Right renal pelvis (tissue), 4 donors: ENCODE measurements at regions not wholly inside any gene's neighbourhood (a gene's known extent, or its start where the extent isn't known, plus 50 kb on each side); places are given as distances from the start of the nearest gene placed in this dataset.

ENCODE experiments used
- DNase-seq, 4 donors: peaks; one replicate each; pipeline ENCODE4 v3.0.0-alpha.2; 2013; ENCODE audit warnings: low read depth in 4 of 4, low spot score in 3 of 4, missing footprints in 1 of 4

- no peak for DNase-seq
Observed at GRCh38 chr20:59376109-59376841, 75.9 kb downstream of the EDN3 start.

DNA sequence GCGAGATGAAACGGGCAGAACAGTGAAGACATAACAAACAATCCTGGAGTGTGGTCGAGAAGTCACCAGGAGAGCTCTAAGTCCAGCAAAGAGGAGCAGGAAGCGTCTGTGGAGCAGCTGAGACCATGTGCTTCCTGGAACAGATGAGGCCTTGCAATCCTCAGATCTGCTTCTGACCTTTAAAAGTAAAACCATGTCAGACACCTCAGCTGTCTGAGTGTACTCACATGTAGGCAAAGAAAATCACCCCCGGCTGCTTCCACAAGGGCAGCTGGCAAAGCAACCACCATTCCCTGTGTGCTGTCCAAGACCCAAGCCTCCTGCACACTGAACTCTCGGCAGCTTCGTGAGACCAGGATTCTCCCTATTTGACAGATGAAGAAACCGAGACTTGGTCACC is 76.6 kb downstream of the EDN3 start:
- DNase-seq, result no peak

- DNase-seq, result no peak
Observed at GRCh38 chr20:59377842-59378241, 77.4 kb downstream of the EDN3 start.

GRCh38 chr20:59378396-59378795 is 78.0 kb downstream of the EDN3 start:
- no peak for DNase-seq

DNA sequence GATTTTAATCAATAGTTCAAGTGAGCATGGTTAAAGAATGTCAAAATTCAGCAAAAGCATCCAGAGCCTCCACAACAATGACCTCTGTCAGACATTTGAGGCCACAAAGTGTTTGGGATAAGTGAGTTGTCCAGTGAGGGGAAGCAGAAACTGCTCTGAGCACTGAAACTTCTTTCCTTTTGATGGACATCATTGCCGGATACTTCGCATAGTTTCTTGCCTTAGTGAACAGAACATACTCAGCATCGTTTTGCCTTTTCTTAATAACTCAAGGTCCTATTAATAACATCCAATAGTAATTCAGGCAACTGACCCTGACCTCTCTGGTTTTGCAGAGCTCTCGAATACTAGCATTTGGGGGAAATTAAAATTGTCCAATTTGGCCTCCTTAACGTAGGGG is 78.6 kb downstream of the EDN3 start:
- no peak for DNase-seq

DNA sequence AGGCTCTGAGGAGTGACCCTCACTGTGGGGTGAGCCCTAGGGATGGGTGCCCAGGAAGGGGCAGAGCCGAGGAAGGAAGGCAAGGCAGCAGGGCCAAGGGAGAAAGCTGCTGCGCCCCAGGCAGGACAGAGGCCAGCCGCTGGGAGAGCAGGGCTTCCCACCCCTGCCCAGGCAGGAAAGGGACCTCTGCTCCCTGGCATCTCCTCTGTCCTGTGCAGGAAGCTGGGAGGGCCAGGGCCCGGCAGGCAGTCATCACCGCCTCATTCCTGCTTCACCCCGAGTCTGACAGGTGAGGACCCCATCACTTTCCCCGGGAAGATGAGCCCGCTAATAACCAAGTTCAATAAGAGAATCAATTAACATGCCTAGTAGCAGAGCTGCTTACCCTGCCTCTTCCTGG is 81.3 kb downstream of the EDN3 start:
- DNase-seq, result no peak

DNA sequence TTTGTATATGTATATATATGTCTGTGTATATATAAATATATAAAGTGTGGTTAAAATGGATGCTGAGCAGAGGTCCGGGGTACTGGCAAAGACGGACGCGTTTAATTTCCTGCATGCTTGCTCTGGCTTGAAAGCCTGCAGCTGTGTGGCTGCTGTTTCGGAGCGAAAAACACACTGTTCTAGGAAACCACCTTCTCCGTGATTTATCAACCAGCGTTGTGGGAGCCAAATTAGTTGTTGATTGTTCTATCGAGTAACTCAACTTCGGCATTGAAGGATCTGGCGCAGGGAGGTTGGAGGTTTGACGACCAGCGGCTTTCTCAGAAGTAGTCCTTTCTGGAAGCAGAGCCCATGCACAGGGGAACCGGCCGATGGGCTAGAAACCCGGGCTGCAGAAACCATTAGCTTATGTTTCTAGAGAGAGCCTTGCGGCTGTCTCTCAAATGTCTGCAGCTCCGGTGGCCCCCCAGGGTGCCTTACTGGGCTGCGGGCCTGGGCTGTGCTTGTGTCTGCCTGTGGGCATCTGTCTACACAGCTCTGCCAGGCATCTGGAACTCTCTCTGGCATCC is 81.8 kb downstream of the EDN3 start:
- DNase-seq, result no peak

- DNase-seq, result no peak
Observed at GRCh38 chr20:59382907-59383306, 82.5 kb downstream of the EDN3 start.

DNA sequence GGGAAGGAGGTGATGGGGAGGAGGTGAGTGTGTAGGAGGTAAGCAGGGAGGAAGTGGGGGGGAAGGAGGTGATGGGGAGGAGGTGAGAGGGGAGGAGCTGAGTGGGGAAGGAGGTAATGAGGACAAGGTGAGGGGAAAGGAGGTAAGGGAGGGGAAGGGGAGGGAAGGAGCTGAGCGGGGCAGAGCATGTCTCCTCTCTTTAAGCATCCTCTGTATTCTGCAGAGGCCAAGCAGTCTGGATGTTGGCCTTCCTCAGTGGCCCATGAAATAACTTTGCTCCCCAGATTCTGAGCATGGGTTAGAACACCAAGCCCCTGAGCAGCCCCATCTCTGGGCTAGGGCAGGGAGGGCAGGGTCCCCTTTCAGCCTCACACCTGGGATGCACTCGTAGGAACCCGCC is 84.6 kb downstream of the EDN3 start:
- no peak for DNase-seq

DNA sequence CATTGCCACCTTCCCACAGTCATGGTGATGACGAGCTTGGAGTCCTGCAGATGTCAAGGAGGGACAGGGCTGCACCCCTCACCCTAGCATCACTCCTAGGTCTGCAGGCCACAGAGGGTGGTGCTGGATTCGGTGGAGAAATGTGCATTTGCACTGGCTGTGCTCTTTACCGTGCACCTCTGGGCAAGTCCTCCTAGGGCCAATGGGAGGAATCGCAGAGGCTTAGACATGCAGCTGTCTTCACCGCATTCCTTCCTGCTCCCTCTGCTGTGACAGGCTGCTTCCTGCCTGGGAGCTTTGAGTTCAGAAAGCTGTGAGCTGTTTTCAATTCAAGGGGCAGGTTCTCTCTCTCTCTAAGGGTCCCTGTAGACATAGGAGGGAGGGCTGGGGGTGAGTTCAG is 85.1 kb downstream of the EDN3 start:
- no peak for DNase-seq

DNA sequence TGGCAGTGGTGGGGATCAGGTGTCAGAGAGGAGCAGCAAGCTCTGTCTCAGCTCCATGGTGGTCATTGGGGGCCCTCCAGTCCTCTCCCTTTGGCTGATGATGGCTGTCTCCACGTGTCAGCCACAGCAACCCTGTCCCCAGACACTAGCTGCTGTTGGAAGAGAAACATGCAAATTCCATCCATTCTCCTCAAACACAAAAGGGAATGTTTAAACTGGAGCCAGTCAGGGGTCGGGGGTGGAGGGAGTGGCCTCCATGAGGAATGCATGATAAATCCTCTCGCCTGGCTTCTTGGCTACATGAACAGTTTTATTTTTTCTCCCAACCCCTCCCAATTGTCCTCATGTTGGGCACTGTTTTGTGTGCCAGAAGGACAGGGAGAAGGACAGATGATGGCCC is 86.4 kb downstream of the EDN3 start:
- DNase-seq, result no peak

DNA sequence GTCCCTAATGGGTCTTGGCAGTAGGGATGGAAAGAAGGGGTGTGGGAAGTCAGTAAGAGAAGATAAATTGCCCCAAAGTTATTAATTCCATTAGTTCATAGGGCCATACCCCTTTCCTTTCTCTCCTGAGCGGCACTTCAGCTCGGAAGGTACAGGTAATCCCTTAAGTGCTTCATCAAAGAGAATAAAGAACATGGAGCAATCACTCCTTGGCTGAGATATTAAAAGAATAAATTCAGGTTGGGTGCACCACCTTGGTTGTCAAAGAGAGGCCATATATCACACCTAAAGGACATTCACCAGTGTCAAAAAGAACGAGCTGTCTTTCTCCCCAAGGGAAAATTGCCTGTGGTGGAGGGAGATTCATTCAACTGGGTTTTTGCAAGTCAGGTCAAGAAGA is 87.5 kb downstream of the EDN3 start:
- no peak for DNase-seq

DNA sequence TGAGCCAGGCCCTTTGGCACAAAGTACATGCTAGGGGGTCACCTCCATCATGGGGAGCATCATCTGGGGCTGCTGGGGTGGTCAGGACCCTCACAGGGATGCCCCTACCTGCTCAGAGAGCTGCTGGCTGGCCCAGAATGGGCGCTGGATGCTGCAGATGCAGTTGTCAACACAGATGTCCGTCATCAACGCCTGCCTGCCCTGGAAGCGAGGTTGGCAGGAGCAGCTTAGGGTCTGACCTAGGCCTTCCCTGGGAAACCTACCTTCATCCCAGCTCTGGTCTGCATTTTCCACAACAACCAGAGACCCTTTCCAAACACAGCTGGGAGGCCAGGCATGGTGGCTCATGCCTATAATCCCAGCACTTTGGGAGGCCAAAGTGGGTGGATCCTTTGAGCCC is 88.0 kb downstream of the EDN3 start:
- no peak for DNase-seq

DNA sequence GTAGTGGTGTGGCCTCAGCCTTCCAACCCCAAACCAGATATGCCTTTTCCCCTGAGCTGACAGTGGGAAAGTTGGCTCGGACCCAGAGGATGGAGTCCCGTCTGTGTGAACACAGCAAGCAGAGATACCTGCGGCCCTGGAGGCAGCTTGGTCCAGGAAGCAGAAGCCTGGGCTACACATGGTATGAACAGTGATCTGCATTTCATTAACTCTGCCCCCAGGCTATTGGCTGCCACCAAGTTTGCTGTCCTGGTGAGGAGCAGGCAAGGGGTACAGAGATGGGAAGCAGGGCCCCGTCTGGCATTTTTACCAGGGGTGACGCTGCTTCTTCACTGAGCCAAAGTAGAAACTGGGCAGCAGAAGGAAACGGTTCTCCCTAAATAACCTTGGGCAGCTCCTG is 90.0 kb downstream of the EDN3 start:
- no peak for DNase-seq

- no peak for DNase-seq
Observed at GRCh38 chr20:59391975-59392374, 91.6 kb downstream of the EDN3 start.

DNA sequence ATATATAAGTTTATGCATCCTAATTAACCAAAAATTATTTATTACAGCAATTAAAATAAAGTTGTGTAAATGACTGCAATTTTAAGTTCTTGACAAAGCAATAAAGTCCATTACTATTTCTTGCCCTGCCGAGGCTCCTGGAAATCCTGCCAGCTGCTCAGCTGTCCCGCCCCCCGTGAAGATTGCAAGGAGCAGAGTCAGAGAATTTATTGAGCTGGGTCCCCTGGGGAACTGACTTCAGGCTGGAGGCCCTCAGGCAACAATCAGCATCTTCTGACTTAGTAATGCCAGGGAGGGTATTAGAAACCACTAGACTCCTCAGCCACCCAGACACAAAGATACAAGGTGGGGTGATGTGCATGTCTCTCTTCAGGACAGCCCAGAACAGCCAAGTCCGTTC is 92.3 kb downstream of the EDN3 start:
- no peak for DNase-seq

- DNase-seq, result no peak
Observed at GRCh38 chr20:59393142-59393541, 92.7 kb downstream of the EDN3 start.

- DNase-seq, result no peak
Observed at GRCh38 chr20:59395729-59396128, 95.3 kb downstream of the EDN3 start.

DNA sequence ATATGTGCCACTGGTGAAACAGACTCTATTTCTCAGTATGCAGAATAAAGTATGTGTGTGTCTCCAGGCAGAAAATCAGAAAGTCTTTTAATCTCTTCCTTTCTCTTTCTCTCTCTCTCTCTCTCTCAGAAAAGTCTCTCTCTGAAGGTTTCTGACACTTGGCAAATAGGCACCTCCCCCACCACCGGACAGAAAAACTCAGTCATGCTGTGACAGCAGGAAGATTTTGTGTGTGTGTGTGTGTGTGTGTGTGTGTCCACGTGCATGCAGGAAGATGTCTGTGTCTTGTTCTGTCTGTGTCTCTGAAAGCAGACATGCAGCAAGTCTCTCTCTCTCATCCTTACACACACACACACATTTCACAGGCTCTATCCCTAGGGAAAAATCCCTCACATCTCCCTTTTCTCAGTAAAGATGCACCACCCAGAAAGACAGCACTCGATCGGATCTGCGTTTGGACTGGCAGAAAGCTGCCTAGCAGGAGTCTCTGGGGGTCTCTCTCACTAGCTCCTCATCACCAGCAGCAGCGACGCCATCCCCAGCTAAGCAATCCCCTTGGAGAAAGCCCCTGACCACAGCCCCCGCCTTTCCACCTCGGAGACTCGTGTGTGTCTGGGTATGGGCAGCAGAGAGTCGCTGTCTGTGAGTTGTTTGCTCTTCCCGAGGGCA is 98.3 kb downstream of the EDN3 start:
- no peak for DNase-seq

GRCh38 chr20:59399426-59400099 is 99.2 kb downstream of the EDN3 start:
- DNase-seq, result no peak

- DNase-seq, result no peak
Observed at GRCh38 chr20:59400708-59401107, 100.3 kb downstream of the EDN3 start.

- DNase-seq, result no peak
Observed at GRCh38 chr20:59402681-59403080, 102.3 kb downstream of the EDN3 start.
